ENCODE measurements at regions not wholly inside any gene's neighbourhood (a gene's known extent, or its start where the extent isn't known, plus 50 kb on each side); places are given as distances from the start of the nearest gene placed in this dataset.

DNA sequence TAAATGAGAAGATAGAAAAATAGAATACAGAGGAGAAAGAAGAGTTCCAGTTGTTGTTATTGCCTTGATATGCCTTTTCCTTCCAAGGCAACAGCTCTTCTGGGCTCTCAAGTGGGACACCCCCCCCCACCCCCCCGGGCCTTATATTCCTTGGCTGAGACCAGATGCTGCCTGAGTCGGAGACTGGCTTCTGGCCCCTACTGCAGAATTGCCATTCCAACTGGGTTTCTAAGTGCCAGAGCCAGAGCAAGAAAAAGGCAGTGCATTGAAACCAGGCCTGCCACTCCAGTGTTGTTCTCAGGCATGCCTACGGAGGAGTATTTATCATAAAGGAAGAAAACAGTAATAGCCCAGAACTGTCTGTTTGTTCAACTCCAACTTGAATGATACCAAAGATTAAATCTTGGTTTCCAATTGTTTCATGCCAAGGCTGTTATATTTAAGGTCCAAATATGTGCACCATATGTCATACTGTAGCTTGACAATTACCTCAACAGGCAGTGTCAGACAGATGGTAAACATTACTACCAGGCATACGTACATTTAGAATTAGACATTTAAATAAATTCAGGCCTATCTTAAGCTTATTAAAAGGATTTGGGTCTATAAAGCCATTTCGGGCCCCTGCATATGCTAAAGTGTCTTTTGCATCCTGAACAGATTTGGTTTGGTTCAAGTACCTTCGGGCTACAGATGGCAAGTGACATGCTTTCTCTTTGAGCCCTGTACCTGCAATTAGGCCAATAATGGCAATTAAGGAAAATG, 209.9 kb upstream of the SEMA6D start:
- TF ChIP-seq SRF (IDR thresholded peaks at IDR 0.05; ENCODE audit: low read depth) (no peak), POLR2A (IDR thresholded peaks at IDR 0.05; ENCODE audit: borderline replicate concordance, extremely low read depth, insufficient read depth, insufficient read length) (no peak), SP1 (IDR thresholded peaks at IDR 0.05; ENCODE audit: low read depth) (no peak), ZNF274 (IDR thresholded peaks at IDR 0.05; ENCODE audit: low read depth, low read length) (no peak), YY1 (IDR thresholded peaks at IDR 0.05; ENCODE audit: extremely low read depth, insufficient replicate concordance, low read depth, low read length) (no peak), ATF3 (IDR thresholded peaks at IDR 0.05) (no peak)
- CTCF ChIA-PET = no interaction called here

DNA sequence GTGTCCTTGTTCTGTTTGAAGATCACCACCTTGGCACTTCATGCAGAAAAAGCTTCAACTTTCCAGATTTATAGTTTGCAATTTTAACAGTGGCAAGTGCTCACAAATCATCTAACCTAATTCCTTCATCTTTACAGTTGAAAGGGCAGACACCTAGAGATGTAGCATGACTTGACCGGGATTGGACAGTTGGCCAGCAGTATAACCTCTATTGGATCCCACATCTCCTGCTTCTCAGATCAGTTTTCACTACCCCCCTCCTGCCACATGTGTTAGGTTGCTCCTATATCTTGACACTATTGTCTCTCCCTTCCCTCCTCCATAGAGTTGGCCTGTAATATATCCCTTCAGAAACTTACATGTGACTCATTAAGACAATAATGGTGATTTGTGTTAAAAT, 206.0 kb upstream of the SEMA6D start:
- Histone ChIP-seq H3K27me3 (ENCODE audit: insufficient read depth, low read length) (no peaks in the 10 kb centered on the region), H3K9me3 (ENCODE audit: control insufficient read depth in 1 of 2, insufficient read depth in 1 of 2, low read depth in 1 of 2, low read length in 2 of 2) (peaks cover 14 to 37% of the 10 kb centered on the region in 2 experiments; a peak in 2 of 4 replicates), H3K36me3 (ENCODE audit: control insufficient read depth in 1 of 2, insufficient read depth in 2 of 2, low read length in 2 of 2) (no peaks in the 10 kb centered on the region), H3K4me3 (replicated peaks in 1 of 2; ENCODE audit: low read depth in 1 of 2, low read length in 2 of 2) (no peak overlapping the region), H3K4me2 (ENCODE audit: low read length) (no peak overlapping the region), H3K79me2 (ENCODE audit: insufficient read depth, low read length) (no peaks in the 10 kb centered on the region), H3K9me2 (ENCODE audit: insufficient read depth) (no peaks in the 10 kb centered on the region), H3K9ac (ENCODE audit: low read length) (no peak overlapping the region), H3K4me1 (ENCODE audit: control insufficient read depth in 1 of 2, insufficient read depth in 2 of 2, low read length in 2 of 2) (no peaks in the 10 kb centered on the region), H2AFZ (ENCODE audit: low read depth, low read length, poor library complexity, severe bottlenecking) (no peak overlapping the region), H3K27ac (ENCODE audit: low read depth, low read length) (no peak overlapping the region), H4K20me1 (ENCODE audit: insufficient read depth) (no peaks in the 10 kb centered on the region)
- CTCF ChIA-PET = no interaction called here
- ATAC-seq (no peak), DNase-seq (ENCODE audit: low read depth, low spot score) (no peak)
- POLR2A ChIA-PET = no interaction called here
- RAD21 ChIA-PET (ENCODE audit: low non-redundant PET in 1 of 2, low total read pairs in 2 of 2, uncharacterized antibody in 2 of 2, unreplicated experiment in 2 of 2) = no interaction called here
- intact Hi-C loops (cut with micrococcal nuclease) = no loop called here
- no TSS peak for BruUV-seq (replicated peaks)
- TF ChIP-seq JUND (IDR thresholded peaks at IDR 0.05) = no peak
- no peak for TF ChIP-seq CEBPB (IDR thresholded peaks at IDR 0.05; ENCODE audit: low read depth)
- TF ChIP-seq SRF (IDR thresholded peaks at IDR 0.05; ENCODE audit: low read depth) = no peak
- TF ChIP-seq SP1 (IDR thresholded peaks at IDR 0.05; ENCODE audit: low read depth) = no peak
- no peak for TF ChIP-seq RAD21 (IDR thresholded peaks at IDR 0.05; ENCODE audit: low read depth)
- TF ChIP-seq, protein P1, sequence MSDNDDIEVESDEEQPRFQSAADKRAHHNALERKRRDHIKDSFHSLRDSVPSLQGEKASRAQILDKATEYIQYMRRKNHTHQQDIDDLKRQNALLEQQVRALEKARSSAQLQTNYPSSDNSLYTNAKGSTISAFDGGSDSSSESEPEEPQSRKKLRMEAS (IDR thresholded peaks at IDR 0.05) = no peak
- TF ChIP-seq POLR2AphosphoS5 (IDR thresholded peaks at IDR 0.05; ENCODE audit: low read depth, low read length) = no peak
- TF ChIP-seq, protein P2, sequence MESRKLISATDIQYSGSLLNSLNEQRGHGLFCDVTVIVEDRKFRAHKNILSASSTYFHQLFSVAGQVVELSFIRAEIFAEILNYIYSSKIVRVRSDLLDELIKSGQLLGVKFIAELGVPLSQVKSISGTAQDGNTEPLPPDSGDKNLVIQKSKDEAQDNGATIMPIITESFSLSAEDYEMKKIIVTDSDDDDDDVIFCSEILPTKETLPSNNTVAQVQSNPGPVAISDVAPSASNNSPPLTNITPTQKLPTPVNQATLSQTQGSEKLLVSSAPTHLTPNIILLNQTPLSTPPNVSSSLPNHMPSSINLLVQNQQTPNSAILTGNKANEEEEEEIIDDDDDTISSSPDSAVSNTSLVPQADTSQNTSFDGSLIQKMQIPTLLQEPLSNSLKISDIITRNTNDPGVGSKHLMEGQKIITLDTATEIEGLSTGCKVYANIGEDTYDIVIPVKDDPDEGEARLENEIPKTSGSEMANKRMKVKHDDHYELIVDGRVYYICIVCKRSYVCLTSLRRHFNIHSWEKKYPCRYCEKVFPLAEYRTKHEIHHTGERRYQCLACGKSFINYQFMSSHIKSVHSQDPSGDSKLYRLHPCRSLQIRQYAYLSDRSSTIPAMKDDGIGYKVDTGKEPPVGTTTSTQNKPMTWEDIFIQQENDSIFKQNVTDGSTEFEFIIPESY (IDR thresholded peaks at IDR 0.05; ENCODE audit: extremely low read depth, insufficient replicate concordance, low read length) = no peak
- TF ChIP-seq ZNF274 (IDR thresholded peaks at IDR 0.05; ENCODE audit: low read depth, low read length) = no peak
- no peak for TF ChIP-seq POLR2A (IDR thresholded peaks at IDR 0.05; ENCODE audit: borderline replicate concordance, extremely low read depth, insufficient read depth, insufficient read length)
- no peak for TF ChIP-seq SIN3A (IDR thresholded peaks at IDR 0.05; ENCODE audit: low read depth)
- no peak for TF ChIP-seq FOSL1 (IDR thresholded peaks at IDR 0.05; ENCODE audit: low read depth)
- no peak for TF ChIP-seq ZFX (IDR thresholded peaks at IDR 0.05)
- TF ChIP-seq YY1 (IDR thresholded peaks at IDR 0.05; ENCODE audit: extremely low read depth, insufficient replicate concordance, low read depth, low read length) = no peak
- TF ChIP-seq EGR1 (IDR thresholded peaks at IDR 0.05; ENCODE audit: low read depth) = no peak
- no peak for TF ChIP-seq ATF3 (IDR thresholded peaks at IDR 0.05)
- TF ChIP-seq TCF7L2 (IDR thresholded peaks at IDR 0.05; ENCODE audit: borderline replicate concordance, extremely low read depth, insufficient read depth, insufficient read length) = no peak

More for the DNA sequence above, 209.9 kb upstream of the SEMA6D start:
- Histone ChIP-seq H3K27me3 (ENCODE audit: insufficient read depth, low read length) (no peaks in the 10 kb centered on the region), H3K4me3 (replicated peaks in 1 of 2; ENCODE audit: low read depth in 1 of 2, low read length in 2 of 2) (no peak overlapping the region), H3K4me2 (ENCODE audit: low read length) (no peak overlapping the region), H3K27ac (ENCODE audit: low read depth, low read length) (no peak overlapping the region), H3K9me3 (ENCODE audit: control insufficient read depth in 1 of 2, insufficient read depth in 1 of 2, low read depth in 1 of 2, low read length in 2 of 2) (peaks cover 10 to 51% of the 10 kb centered on the region in 2 experiments; a peak in 2 of 4 replicates), H4K20me1 (ENCODE audit: insufficient read depth) (no peaks in the 10 kb centered on the region), H3K79me2 (ENCODE audit: insufficient read depth, low read length) (no peaks in the 10 kb centered on the region), H3K9ac (ENCODE audit: low read length) (no peak overlapping the region), H3K9me2 (ENCODE audit: insufficient read depth) (no peaks in the 10 kb centered on the region), H3K4me1 (ENCODE audit: control insufficient read depth in 1 of 2, insufficient read depth in 2 of 2, low read length in 2 of 2) (no peaks in the 10 kb centered on the region), H2AFZ (ENCODE audit: low read depth, low read length, poor library complexity, severe bottlenecking) (no peak overlapping the region), H3K36me3 (ENCODE audit: control insufficient read depth in 1 of 2, insufficient read depth in 2 of 2, low read length in 2 of 2) (no peaks in the 10 kb centered on the region)
- no TSS peak for BruUV-seq (replicated peaks)
- RAD21 ChIA-PET (ENCODE audit: low non-redundant PET in 1 of 2, low total read pairs in 2 of 2, uncharacterized antibody in 2 of 2, unreplicated experiment in 2 of 2) = no interaction called here
- DNase-seq (ENCODE audit: low read depth, low spot score) (no peak), ATAC-seq (no peak)
- intact Hi-C loops (cut with micrococcal nuclease) = no loop called here
- POLR2A ChIA-PET = no interaction called here

Data from HCT116 (cell line).